Endothelial cell of umbilical vein (primary cell): ENCODE measurements at regions not wholly inside any gene's neighbourhood (a gene's known extent, or its start where the extent isn't known, plus 50 kb on each side); places are given as distances from the start of the nearest gene placed in this dataset.

Experiments used
- BruUV-seq: library from RNA; stranded (reverse); fragments of 400-500 nt; replicated peaks from 2 replicates; lab custom pipeline; 2021; lab: Mats Ljungman, UMichigan
- CTCF ChIA-PET: fragments of 300-600, 350-600 bp; sonication (Branson Sonifier 250); formaldehyde crosslinking; loops from one replicate; lab custom pipeline; 2021; ENCODE audit warnings: antibody characterized with exemption, inconsistent platforms; lab: Charles Lee
- POLR2A ChIA-PET: fragments of 300-600, 350-600 bp; sonication (Branson Sonifier 250); formaldehyde crosslinking; loops from one replicate; lab custom pipeline; 2021; ENCODE audit warnings: antibody characterized with exemption, inconsistent platforms; lab: Charles Lee
- DNase-seq: peaks from one replicate; pipeline ENCODE4 v3.0.0-alpha.2; 2011; ENCODE audit warnings: low read depth, low spot score
- FAIRE-seq: peaks from 2 replicates; lab custom pipeline; 2011; peaks lifted over from hg19 to GRCh38; lab: Jason Lieb, UNC
- H2AFZ ChIP-seq: 2 replicates; pipeline ENCODE4 v1.6.0; 2012; ENCODE audit warnings: low read depth, low read length, control low read depth, inconsistent platforms
- H3K27ac ChIP-seq: 2 replicates; pipeline ENCODE4 v1.5.1; 2011; ENCODE audit warnings: low read depth, mild to moderate bottlenecking, control low read depth, low read length, moderate library complexity; ENCODE audit not compliant: insufficient read depth
- H3K27me3 ChIP-seq, 2 experiments: 2 replicates each; pipeline versions ENCODE4 v1.6.0 to v1.6.1; 2011; ENCODE audit warnings: low read length in 2 of 2, mixed read lengths in 1 of 2; ENCODE audit not compliant: control insufficient read depth in 2 of 2, insufficient read depth in 2 of 2
- H3K36me3 ChIP-seq, 2 experiments: 2 replicates in 1 of 2; 3 replicates in 1 of 2; pipeline ENCODE4 v1.5.1; 2011; ENCODE audit warnings: low read length in 2 of 2, mild to moderate bottlenecking in 1 of 2, moderate library complexity in 1 of 2; ENCODE audit not compliant: control insufficient read depth in 2 of 2, insufficient read depth in 2 of 2; ENCODE audit errors: extremely low read depth in 1 of 2
- H3K4me1 ChIP-seq: 3 replicates; pipeline ENCODE4 v1.5.1; 2011; ENCODE audit warnings: mild to moderate bottlenecking, low read length; ENCODE audit not compliant: control insufficient read depth, insufficient read depth; ENCODE audit errors: extremely low read depth
- H3K4me2 ChIP-seq: 2 replicates; pipeline ENCODE4 v1.6.1; 2011; ENCODE audit warnings: low read length, control low read depth, mixed read lengths; ENCODE audit not compliant: insufficient read depth
- H3K4me3 ChIP-seq, 3 experiments: fragments of 200-600 bp in 1 of 3; sonication (generic), shearing (Covaris generic) in 1 of 3; replicated peaks in 1 of 3; 2 replicates each; pipeline ENCODE4 v1.5.1; 2011 to 2016; ENCODE audit warnings: control low read depth in 3 of 3, low read length in 3 of 3, mild to moderate bottlenecking in 2 of 3, inconsistent platforms in 1 of 3, low read depth in 1 of 3, moderate library complexity in 1 of 3; ENCODE audit not compliant: insufficient read depth in 1 of 3
- H3K79me2 ChIP-seq: 2 replicates; pipeline ENCODE4 v1.6.0; 2012; ENCODE audit warnings: low read length, inconsistent platforms; ENCODE audit not compliant: control insufficient read depth, insufficient read depth
- H3K9ac ChIP-seq: replicated peaks from 2 replicates; pipeline ENCODE3; 2011; ENCODE audit warnings: low read length, control low read depth; ENCODE audit not compliant: insufficient read depth; ENCODE audit errors: extremely low read depth
- H3K9me1 ChIP-seq: replicated peaks from 3 replicates; pipeline ENCODE4 v1.6.0; 2011; ENCODE audit warnings: mild to moderate bottlenecking, low read length; ENCODE audit not compliant: control insufficient read depth, insufficient read depth; ENCODE audit errors: extremely low read depth
- H3K9me3 ChIP-seq: replicated peaks from 2 replicates; pipeline ENCODE4 v1.5.1; 2012; ENCODE audit warnings: low read length, inconsistent platforms; ENCODE audit not compliant: control insufficient read depth, insufficient read depth
- H4K20me1 ChIP-seq: replicated peaks from 2 replicates; pipeline ENCODE3; 2011; ENCODE audit warnings: mild to moderate bottlenecking, low read length; ENCODE audit not compliant: control insufficient read depth, insufficient read depth; ENCODE audit errors: extremely low read depth
- EZH2 ChIP-seq: IDR thresholded peaks from 2 replicates; pipeline ENCODE4 v1.6.1; 2012; ENCODE audit warnings: borderline replicate concordance, low read depth, mild to moderate bottlenecking, moderate library complexity, low read length, inconsistent platforms; ENCODE audit not compliant: severe bottlenecking
- FOS ChIP-seq: IDR thresholded peaks from 2 replicates; pipeline ENCODE4 v1.6.1; 2011; ENCODE audit warnings: mild to moderate bottlenecking, low read length, moderate library complexity, borderline replicate concordance; ENCODE audit not compliant: insufficient read depth
- GATA2 ChIP-seq: IDR thresholded peaks from 2 replicates; pipeline ENCODE4 v1.7.0; 2011; ENCODE audit warnings: low read depth, mild to moderate bottlenecking, moderate library complexity, mixed read lengths, low read length; ENCODE audit not compliant: insufficient read length, insufficient read depth
- JUN ChIP-seq: IDR thresholded peaks from 2 replicates; pipeline ENCODE4 v1.6.1; 2011; ENCODE audit warnings: borderline replicate concordance, low read depth; ENCODE audit not compliant: insufficient read length, insufficient read depth
- MAX ChIP-seq: IDR thresholded peaks from 2 replicates; pipeline ENCODE4 v1.6.1; 2011; ENCODE audit not compliant: insufficient read depth, insufficient read length
- MYC ChIP-seq: IDR thresholded peaks from one replicate; pipeline ENCODE4 v1.6.1; 2011; ENCODE audit warnings: mild to moderate bottlenecking, low read depth, low read length
- POLR2A ChIP-seq: IDR thresholded peaks from 2 replicates; pipeline ENCODE4 v1.6.1; 2012; ENCODE audit warnings: low read depth, mild to moderate bottlenecking, control low read depth, low read length
- POLR2AphosphoS5 ChIP-seq: IDR thresholded peaks from 2 replicates; pipeline ENCODE4 v1.6.1; 2012; ENCODE audit warnings: low read depth, mild to moderate bottlenecking, control low read depth, low read length, moderate library complexity; ENCODE audit not compliant: insufficient read depth
- dilution Hi-C: fragments of 300-500 bp; cut with MboI; formaldehyde crosslinking; loops from one replicate; pipeline ENCODE4 v1.15.0; 2019; ENCODE audit warnings: low sequenced_read_pairs; ENCODE audit not compliant: extremely low pct_ligation_motif_present
- intact Hi-C: fragments of 100-400 bp; cut with micrococcal nuclease; formaldehyde crosslinking; loops from one replicate; pipeline ENCODE4 v1.10.0; 2022
- TF ChIP-seq, protein P1 (sequence below), 2 donors: IDR thresholded peaks; 1 replicate in 1 of 2; 2 replicates in 1 of 2; pipeline ENCODE4 v1.5.1; 2011; ENCODE audit warnings: low read length in 2 of 2, mild to moderate bottlenecking in 2 of 2, moderate library complexity in 2 of 2, control low read depth in 1 of 2, inconsistent platforms in 1 of 2, low read depth in 1 of 2; ENCODE audit not compliant: insufficient read depth in 1 of 2; ENCODE audit errors: extremely low read depth in 1 of 2

- H4K20me1 ChIP-seq = no peaks in the 10 kb centered on the region
- dilution Hi-C loops = no loop called here
- H3K9me3 ChIP-seq = no peaks in the 10 kb centered on the region
- intact Hi-C loops = no loop called here
- no peaks in the 10 kb centered on the region for H3K36me3 ChIP-seq
- DNase-seq = no peak
- FAIRE-seq = no peak
- no peaks in the 10 kb centered on the region for H3K27me3 ChIP-seq
- H3K9ac ChIP-seq = no peak overlapping the region
- no peak overlapping the region for H3K4me2 ChIP-seq
- no peak overlapping the region for H2AFZ ChIP-seq
- no peaks in the 10 kb centered on the region for H3K4me1 ChIP-seq
- H3K27ac ChIP-seq = no peak overlapping the region
- ChIA-PET POLR2A (no interaction called here), CTCF (no interaction called here)
- no peak for TF ChIP-seq MYC
- TF ChIP-seq MAX = no peak
- TF ChIP-seq, protein P1, sequence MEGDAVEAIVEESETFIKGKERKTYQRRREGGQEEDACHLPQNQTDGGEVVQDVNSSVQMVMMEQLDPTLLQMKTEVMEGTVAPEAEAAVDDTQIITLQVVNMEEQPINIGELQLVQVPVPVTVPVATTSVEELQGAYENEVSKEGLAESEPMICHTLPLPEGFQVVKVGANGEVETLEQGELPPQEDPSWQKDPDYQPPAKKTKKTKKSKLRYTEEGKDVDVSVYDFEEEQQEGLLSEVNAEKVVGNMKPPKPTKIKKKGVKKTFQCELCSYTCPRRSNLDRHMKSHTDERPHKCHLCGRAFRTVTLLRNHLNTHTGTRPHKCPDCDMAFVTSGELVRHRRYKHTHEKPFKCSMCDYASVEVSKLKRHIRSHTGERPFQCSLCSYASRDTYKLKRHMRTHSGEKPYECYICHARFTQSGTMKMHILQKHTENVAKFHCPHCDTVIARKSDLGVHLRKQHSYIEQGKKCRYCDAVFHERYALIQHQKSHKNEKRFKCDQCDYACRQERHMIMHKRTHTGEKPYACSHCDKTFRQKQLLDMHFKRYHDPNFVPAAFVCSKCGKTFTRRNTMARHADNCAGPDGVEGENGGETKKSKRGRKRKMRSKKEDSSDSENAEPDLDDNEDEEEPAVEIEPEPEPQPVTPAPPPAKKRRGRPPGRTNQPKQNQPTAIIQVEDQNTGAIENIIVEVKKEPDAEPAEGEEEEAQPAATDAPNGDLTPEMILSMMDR (IDR thresholded peaks at IDR 0.05; ENCODE audit: extremely low read depth in 1 of 2, insufficient read depth in 1 of 2, low read depth in 1 of 2, low read length in 2 of 2) = no peak
- no peak for TF ChIP-seq GATA2
- no peak for TF ChIP-seq POLR2AphosphoS5
- no peak for TF ChIP-seq EZH2
- no peak for TF ChIP-seq FOS
- TF ChIP-seq JUN = no peak
- no peak for TF ChIP-seq POLR2A
- no peaks in the 10 kb centered on the region for H3K79me2 ChIP-seq
- H3K9me1 ChIP-seq = no peaks in the 10 kb centered on the region
- H3K4me3 ChIP-seq = no peak overlapping the region
- no TSS peak for BruUV-seq
These were observed 166.6 kb downstream of the NXPE2 start for GRCh38 chr11:114844896-114845295.
